ENCODE measurements at regions not wholly inside any gene's neighbourhood (a gene's known extent, or its start where the extent isn't known, plus 50 kb on each side); places are given as distances from the start of the nearest gene placed in this dataset.
"Not testable (repeated sequence)": the region's sequence is repeated elsewhere in the genome, so short reads cannot be mapped to it uniquely, and the experiment has no call there.

DNA sequence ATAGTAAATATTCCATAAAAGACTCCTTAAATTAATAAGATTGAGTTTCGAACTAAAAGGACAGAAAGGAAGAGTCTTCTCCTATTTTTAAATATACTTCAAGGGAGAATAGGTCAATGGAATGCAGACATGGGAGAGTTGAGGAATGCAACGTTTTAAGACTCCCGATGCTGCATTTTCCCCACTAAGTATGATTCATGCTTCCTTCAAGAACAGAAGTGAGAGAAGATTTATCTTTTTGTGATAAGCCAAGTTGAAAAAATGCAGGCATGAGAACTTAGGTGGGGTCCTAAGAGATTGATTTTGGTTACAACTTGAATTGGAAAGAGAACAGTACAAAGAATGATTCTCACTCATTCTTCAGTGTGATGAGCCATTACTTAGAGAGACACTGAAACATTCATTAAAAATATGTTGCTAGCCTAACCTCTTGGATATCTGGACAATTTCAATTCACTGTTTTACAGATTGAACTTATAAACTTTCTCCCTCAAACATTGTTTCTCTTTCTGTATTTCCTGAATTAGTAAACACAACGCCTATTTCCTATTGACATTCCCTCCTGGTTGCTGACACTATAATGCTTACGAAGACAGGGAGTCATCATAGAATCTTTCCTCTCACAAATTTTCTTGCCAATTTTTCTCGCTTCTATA is 1666.1 kb upstream of the WWC1 start:
- TF ChIP-seq ZFX (IDR thresholded peaks at IDR 0.05; ENCODE audit: borderline replicate concordance), result no peak
- TF ChIP-seq, protein P1, sequence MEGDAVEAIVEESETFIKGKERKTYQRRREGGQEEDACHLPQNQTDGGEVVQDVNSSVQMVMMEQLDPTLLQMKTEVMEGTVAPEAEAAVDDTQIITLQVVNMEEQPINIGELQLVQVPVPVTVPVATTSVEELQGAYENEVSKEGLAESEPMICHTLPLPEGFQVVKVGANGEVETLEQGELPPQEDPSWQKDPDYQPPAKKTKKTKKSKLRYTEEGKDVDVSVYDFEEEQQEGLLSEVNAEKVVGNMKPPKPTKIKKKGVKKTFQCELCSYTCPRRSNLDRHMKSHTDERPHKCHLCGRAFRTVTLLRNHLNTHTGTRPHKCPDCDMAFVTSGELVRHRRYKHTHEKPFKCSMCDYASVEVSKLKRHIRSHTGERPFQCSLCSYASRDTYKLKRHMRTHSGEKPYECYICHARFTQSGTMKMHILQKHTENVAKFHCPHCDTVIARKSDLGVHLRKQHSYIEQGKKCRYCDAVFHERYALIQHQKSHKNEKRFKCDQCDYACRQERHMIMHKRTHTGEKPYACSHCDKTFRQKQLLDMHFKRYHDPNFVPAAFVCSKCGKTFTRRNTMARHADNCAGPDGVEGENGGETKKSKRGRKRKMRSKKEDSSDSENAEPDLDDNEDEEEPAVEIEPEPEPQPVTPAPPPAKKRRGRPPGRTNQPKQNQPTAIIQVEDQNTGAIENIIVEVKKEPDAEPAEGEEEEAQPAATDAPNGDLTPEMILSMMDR (IDR thresholded peaks at IDR 0.05), result no peak
- no peak overlapping the region for H3K27ac ChIP-seq

DNA sequence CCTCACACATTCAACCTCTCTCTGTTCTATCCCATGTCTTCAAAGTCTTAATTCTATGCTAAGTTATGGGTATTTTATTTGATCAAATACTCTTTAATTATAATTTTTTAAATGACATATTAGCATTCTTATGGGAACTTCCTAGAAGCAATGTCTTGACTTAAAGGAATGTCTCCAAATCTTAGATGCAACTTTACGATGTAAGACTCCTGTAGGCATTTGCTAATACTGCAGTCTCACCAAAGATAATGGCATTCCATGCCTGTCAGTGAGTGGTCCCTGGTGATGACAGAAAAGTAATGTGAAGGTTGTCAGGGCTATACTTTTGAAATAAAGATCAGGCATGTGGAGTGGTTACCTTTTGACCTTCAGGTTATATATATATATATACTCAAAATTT is 1654.2 kb upstream of the WWC1 start:
- no peak for TF ChIP-seq ZFX (IDR thresholded peaks at IDR 0.05; ENCODE audit: borderline replicate concordance)
- TF ChIP-seq, protein P1 (IDR thresholded peaks at IDR 0.05), result no peak
- H3K27ac ChIP-seq, result no peak overlapping the region

DNA sequence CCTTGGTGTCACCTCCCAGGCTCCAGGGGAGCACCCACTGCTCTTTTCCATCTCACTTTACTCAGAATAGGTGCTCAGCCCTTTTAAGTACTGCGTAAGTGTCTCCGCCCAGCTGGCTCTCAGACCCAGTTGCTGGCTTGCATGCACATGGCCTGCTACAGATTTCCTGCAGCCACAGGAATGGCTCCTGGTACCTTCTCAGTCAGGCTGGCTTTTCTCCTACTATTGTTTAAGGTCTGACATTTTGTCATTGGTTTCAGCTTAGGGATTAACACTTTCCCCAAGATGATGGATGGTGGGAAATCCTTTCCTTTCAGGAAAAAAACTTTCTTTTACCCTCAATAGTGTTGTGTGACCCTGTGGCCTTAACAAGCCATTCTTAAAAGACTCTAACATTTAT is 1652.3 kb upstream of the WWC1 start:
- TF ChIP-seq ZFX (IDR thresholded peaks at IDR 0.05; ENCODE audit: borderline replicate concordance), result no peak
- TF ChIP-seq, protein P1 (IDR thresholded peaks at IDR 0.05), result no peak
- H3K27ac ChIP-seq, result no peak overlapping the region

DNA sequence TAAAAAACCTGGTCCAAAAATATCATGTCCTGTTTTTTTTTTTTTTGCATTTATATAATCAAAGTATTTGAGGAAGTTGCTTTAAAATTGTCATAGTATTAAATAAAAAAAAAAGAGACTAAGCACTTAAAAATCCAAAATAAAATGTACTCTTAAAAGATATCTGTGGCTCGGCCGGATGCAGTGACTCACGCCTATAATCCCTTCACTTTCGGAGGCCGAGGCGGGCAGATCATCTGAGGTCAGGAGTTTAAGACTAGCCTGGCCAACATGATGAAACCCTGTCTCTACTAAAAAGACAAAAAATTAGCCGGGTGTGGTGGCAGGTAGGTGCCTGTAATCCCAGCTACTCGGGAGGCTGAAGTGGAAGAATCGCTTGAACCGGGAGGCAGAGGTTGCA is 1651.3 kb upstream of the WWC1 start:
- H3K27ac ChIP-seq, result not testable (repeated sequence)

DNA sequence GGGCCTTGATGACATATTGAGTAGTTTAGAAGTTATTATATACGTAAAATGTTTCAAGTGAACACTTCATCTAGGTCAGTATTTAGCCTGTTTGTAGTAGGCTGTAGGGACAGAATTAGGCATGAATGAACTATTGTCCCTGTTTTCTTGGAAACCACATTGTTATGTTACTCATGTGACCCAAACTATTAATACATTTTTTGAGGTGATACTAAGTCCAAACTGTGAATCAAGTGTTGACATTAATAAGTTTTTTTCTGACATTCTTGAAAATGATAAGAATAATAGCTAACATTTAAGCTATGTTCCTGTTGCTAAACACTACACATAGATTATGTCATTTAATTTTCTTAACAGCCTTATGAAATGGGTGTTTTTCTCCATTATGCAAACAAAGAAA is 1642.7 kb upstream of the WWC1 start:
- no peak overlapping the region for H3K27ac ChIP-seq
- no peak for TF ChIP-seq ZFX (IDR thresholded peaks at IDR 0.05; ENCODE audit: borderline replicate concordance)
- TF ChIP-seq, protein P1 (IDR thresholded peaks at IDR 0.05), result no peak

DNA sequence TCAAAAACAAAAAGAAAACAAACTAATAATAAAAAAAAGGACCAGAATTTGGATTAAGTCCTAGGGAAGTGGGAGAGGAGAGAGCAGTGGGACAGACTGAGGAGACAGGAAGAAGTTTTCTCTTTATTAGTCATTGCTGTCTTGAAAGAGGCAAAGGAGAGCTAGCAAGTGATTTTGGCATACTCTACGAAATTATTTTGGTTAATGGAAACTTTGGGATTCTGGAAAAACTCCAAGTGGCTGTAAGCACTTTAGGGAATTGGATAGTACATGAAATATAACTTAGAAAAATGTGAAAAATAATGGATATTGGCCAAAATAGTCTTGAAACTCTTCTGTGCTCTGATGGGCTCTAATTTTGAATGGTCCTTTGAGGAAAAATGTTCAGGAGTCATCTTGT is 1641.8 kb upstream of the WWC1 start:
- no peak overlapping the region for H3K27ac ChIP-seq
- TF ChIP-seq, protein P1 (IDR thresholded peaks at IDR 0.05), result no peak
- no peak for TF ChIP-seq ZFX (IDR thresholded peaks at IDR 0.05; ENCODE audit: borderline replicate concordance)

DNA sequence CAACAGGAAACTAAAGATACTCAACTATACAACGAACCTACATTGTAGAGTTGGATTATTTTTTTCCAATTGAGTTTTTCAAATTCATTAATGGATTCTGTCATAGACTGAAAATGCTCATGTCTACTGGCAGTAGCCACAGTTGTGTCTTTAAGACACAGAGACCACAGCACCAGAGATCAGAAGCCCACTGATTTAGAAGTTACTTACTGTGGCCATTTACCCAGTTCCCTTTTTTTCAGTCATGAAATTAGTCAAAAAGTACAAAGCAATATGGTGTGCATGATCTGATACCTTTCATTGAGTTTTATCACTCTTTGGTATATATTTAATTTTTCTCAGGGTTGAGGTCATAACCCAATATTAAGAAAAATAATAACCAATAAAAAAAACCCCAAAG is 1640.2 kb upstream of the WWC1 start:
- TF ChIP-seq, protein P1 (IDR thresholded peaks at IDR 0.05), result no peak
- no peak for TF ChIP-seq ZFX (IDR thresholded peaks at IDR 0.05; ENCODE audit: borderline replicate concordance)
- no peak overlapping the region for H3K27ac ChIP-seq

DNA sequence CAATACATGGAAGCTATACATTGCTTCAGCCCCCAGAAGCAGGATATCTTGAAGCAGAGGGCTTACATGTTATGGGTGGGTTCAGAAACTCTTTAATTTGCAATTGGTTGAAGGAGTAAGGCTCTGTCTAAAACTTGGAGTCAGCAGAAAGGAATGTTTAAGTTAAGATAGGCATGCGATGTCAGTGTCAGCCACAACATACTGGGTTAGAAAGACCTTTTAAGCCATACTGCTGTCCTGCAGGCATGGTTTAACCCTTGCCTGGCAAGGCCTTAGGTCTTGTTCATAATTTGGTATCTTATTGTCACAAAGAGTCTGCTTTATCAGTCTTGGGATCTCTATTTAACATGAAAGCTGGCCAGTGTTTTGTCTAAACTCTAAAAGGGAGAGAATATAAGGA is 1619.6 kb upstream of the WWC1 start:
- no peak overlapping the region for H3K27ac ChIP-seq
- TF ChIP-seq ZFX (IDR thresholded peaks at IDR 0.05; ENCODE audit: borderline replicate concordance), result no peak
- TF ChIP-seq, protein P1 (IDR thresholded peaks at IDR 0.05), result no peak
